ENCODE measurements at regions not wholly inside any gene's neighbourhood (a gene's known extent, or its start where the extent isn't known, plus 50 kb on each side); places are given as distances from the start of the nearest gene placed in this dataset.

- no peak for TF ChIP-seq CTCF (IDR thresholded peaks at IDR 0.05; ENCODE audit: low read depth, low read length)
- TF ChIP-seq EZH2phosphoT487 (IDR thresholded peaks at IDR 0.05; ENCODE audit: low read depth), result no peak
- Histone ChIP-seq H3K4me2 (ENCODE audit: low read length) (no peak overlapping the region), H3K4me1 (ENCODE audit: low read length) (no peaks in the 10 kb centered on the region), H3K27me3 (ENCODE audit: low read depth, low read length) (peaks cover 11% of the 10 kb centered on the region; the same call in 1 of the 2 replicates), H3K79me2 (ENCODE audit: low read length) (no peaks in the 10 kb centered on the region), H4K20me1 (ENCODE audit: insufficient read depth, low read length) (no peaks in the 10 kb centered on the region), H3K4me3 (ENCODE audit: low read length) (no peak overlapping the region), H3K27ac (ENCODE audit: low read length) (no peak overlapping the region), H3K36me3 (replicated peaks; ENCODE audit: low read depth, low read length) (no peaks in the 10 kb centered on the region), H3K9me3 (ENCODE audit: insufficient read depth, low read length) (no peaks in the 10 kb centered on the region), H3K9ac (ENCODE audit: low read length) (no peak overlapping the region), H2AFZ (ENCODE audit: low read depth, low read length) (no peak overlapping the region)
These were observed 174.6 kb upstream of the FOXD3 start for GRCh38 chr1:63147783-63148182.

- Histone ChIP-seq H4K20me1 (ENCODE audit: insufficient read depth, low read length) (no peaks in the 10 kb centered on the region), H3K79me2 (ENCODE audit: low read length) (no peaks in the 10 kb centered on the region), H3K36me3 (replicated peaks; ENCODE audit: low read depth, low read length) (no peaks in the 10 kb centered on the region), H3K9ac (ENCODE audit: low read length) (no peak overlapping the region), H2AFZ (ENCODE audit: low read depth, low read length) (no peak overlapping the region), H3K27me3 (ENCODE audit: low read depth, low read length) (peaks cover 16% of the 10 kb centered on the region; the same call in 1 of the 2 replicates), H3K27ac (ENCODE audit: low read length) (no peak overlapping the region), H3K9me3 (ENCODE audit: insufficient read depth, low read length) (no peaks in the 10 kb centered on the region), H3K4me3 (ENCODE audit: low read length) (no peak overlapping the region), H3K4me1 (ENCODE audit: low read length) (no peaks in the 10 kb centered on the region), H3K4me2 (ENCODE audit: low read length) (no peak overlapping the region)
- TF ChIP-seq EZH2phosphoT487 (IDR thresholded peaks at IDR 0.05; ENCODE audit: low read depth), result no peak
- TF ChIP-seq CTCF (IDR thresholded peaks at IDR 0.05; ENCODE audit: low read depth, low read length), result peak; percentile 67
These were observed 173.3 kb upstream of the FOXD3 start for GRCh38 chr1:63148825-63149645.

GRCh38 chr1:63152572-63152971 lies 169.8 kb upstream of the FOXD3 start:
- Histone ChIP-seq H3K27me3 (ENCODE audit: low read depth, low read length) (peaks cover 22% of the 10 kb centered on the region; the same call in 1 of the 2 replicates), H3K4me1 (ENCODE audit: low read length) (no peaks in the 10 kb centered on the region), H3K9me3 (ENCODE audit: insufficient read depth, low read length) (no peaks in the 10 kb centered on the region), H3K27ac (ENCODE audit: low read length) (no peak overlapping the region), H3K9ac (ENCODE audit: low read length) (no peak overlapping the region), H2AFZ (ENCODE audit: low read depth, low read length) (no peak overlapping the region), H4K20me1 (ENCODE audit: insufficient read depth, low read length) (no peaks in the 10 kb centered on the region), H3K4me2 (ENCODE audit: low read length) (no peak overlapping the region), H3K4me3 (ENCODE audit: low read length) (no peak overlapping the region), H3K79me2 (ENCODE audit: low read length) (no peaks in the 10 kb centered on the region), H3K36me3 (replicated peaks; ENCODE audit: low read depth, low read length) (no peaks in the 10 kb centered on the region)
- TF ChIP-seq EZH2phosphoT487 (IDR thresholded peaks at IDR 0.05; ENCODE audit: low read depth), result no peak
- no peak for TF ChIP-seq CTCF (IDR thresholded peaks at IDR 0.05; ENCODE audit: low read depth, low read length)

GRCh38 chr1:63155437-63155836 lies 166.9 kb upstream of the FOXD3 start:
- Histone ChIP-seq H2AFZ (ENCODE audit: low read depth, low read length) (no peak overlapping the region), H3K79me2 (ENCODE audit: low read length) (no peaks in the 10 kb centered on the region), H4K20me1 (ENCODE audit: insufficient read depth, low read length) (no peaks in the 10 kb centered on the region), H3K9me3 (ENCODE audit: insufficient read depth, low read length) (no peaks in the 10 kb centered on the region), H3K27me3 (ENCODE audit: low read depth, low read length) (peaks cover 22% of the 10 kb centered on the region; the same call in 1 of the 2 replicates), H3K36me3 (replicated peaks; ENCODE audit: low read depth, low read length) (no peaks in the 10 kb centered on the region), H3K4me2 (ENCODE audit: low read length) (no peak overlapping the region), H3K4me3 (ENCODE audit: low read length) (no peak overlapping the region), H3K4me1 (ENCODE audit: low read length) (peaks cover 6% of the 10 kb centered on the region; the same call in 1 of the 2 replicates), H3K9ac (ENCODE audit: low read length) (no peak overlapping the region), H3K27ac (ENCODE audit: low read length) (no peak overlapping the region)
- no peak for TF ChIP-seq CTCF (IDR thresholded peaks at IDR 0.05; ENCODE audit: low read depth, low read length)
- no peak for TF ChIP-seq EZH2phosphoT487 (IDR thresholded peaks at IDR 0.05; ENCODE audit: low read depth)
